Sigmoid colon (tissue), 3 donors: ENCODE measurements at regions not wholly inside any gene's neighbourhood (a gene's known extent, or its start where the extent isn't known, plus 50 kb on each side); places are given as distances from the start of the nearest gene placed in this dataset.

Source experiments
- CTCF ChIP-seq, 4 experiments: fragments of 450-650 bp in 3 of 4; fragments of 200-600 bp in 1 of 4; IDR thresholded peaks; one replicate each; pipeline ENCODE4 v1.5.1; 2016 to 2019; ENCODE audit warnings: antibody characterized with exemption in 4 of 4, mild to moderate bottlenecking in 3 of 4, moderate library complexity in 2 of 4
- POLR2A ChIP-seq, 2 donors: fragments of 450-650 bp; IDR thresholded peaks; one replicate each; pipeline ENCODE4 v1.6.1; 2016; ENCODE audit warnings: antibody characterized with exemption in 2 of 2, mild to moderate bottlenecking in 2 of 2, moderate library complexity in 2 of 2

- TF ChIP-seq CTCF (IDR thresholded peaks at IDR 0.05) (no peak), POLR2A (IDR thresholded peaks at IDR 0.05) (no peak)
These were observed 129.5 kb upstream of the MRPS30 start for GRCh38 chr5:44679214-44679613.
